GM12878 (cell line): ENCODE measurements at regions not wholly inside any gene's neighbourhood (a gene's known extent, or its start where the extent isn't known, plus 50 kb on each side); places are given as distances from the start of the nearest gene placed in this dataset.

Source experiments
- CTCF ChIP-seq, 3 experiments: IDR thresholded peaks in 2 of 3; conservative IDR thresholded peaks in 1 of 3; 2 replicates each; pipeline ENCODE4 v1.5.1; 2011; ENCODE audit warnings: low read depth in 3 of 3, low read length in 3 of 3, mild to moderate bottlenecking in 3 of 3, control low read depth in 2 of 3, moderate library complexity in 2 of 3, inconsistent platforms in 1 of 3, mixed read lengths in 1 of 3; ENCODE audit not compliant: control insufficient read depth in 2 of 3, insufficient read depth in 1 of 3; ENCODE audit errors: extremely low read depth in 1 of 3
- EZH2 ChIP-seq: IDR thresholded peaks from 2 replicates; pipeline ENCODE4 v1.6.1; 2012; ENCODE audit warnings: low read depth, mild to moderate bottlenecking, control low read depth, inconsistent platforms, low read length, borderline replicate concordance; ENCODE audit not compliant: control insufficient read depth
- GATAD2B ChIP-seq: fragments of 450-650 bp; conservative IDR thresholded peaks from 2 replicates; pipeline ENCODE4 v1.6.1; 2017; ENCODE audit warnings: low read depth, mild to moderate bottlenecking, moderate library complexity
- NFIC ChIP-seq: IDR thresholded peaks from 2 replicates; pipeline ENCODE4 v1.6.1; 2012; ENCODE audit warnings: low read depth, mild to moderate bottlenecking, inconsistent platforms, low read length, moderate library complexity
- PAX8 ChIP-seq: fragments of 450-650 bp; IDR thresholded peaks from 2 replicates; pipeline ENCODE4 v1.6.1; 2017; ENCODE audit warnings: mild to moderate bottlenecking, moderate library complexity
- POLR2A ChIP-seq: IDR thresholded peaks from 2 replicates; pipeline ENCODE4 v1.6.1; 2011; ENCODE audit warnings: low read depth, mild to moderate bottlenecking, low read length
- PRDM15 ChIP-seq: fragments of 450-650 bp; formaldehyde crosslinking; IDR thresholded peaks from 2 replicates; pipeline ENCODE4 v1.4.0; 2020; ENCODE audit warnings: mild to moderate bottlenecking, moderate library complexity
- SMC3 ChIP-seq: IDR thresholded peaks from 2 replicates; pipeline ENCODE4 v1.6.1; 2011; ENCODE audit warnings: low read length, improper control_type of control experiment, borderline replicate concordance
- SP1 ChIP-seq: IDR thresholded peaks from one replicate; pipeline ENCODE4 v1.6.1; 2011; ENCODE audit warnings: low read depth, low read length
- ZNF384 ChIP-seq: IDR thresholded peaks from 2 replicates; pipeline ENCODE4 v1.6.1; 2012; ENCODE audit warnings: low read depth, mild to moderate bottlenecking, low read length, improper control_type of control experiment, borderline replicate concordance
- ZNF622 ChIP-seq: fragments of 450-650 bp; IDR thresholded peaks from 2 replicates; pipeline ENCODE4 v1.6.1; 2017; ENCODE audit warnings: mild to moderate bottlenecking, inconsistent platforms
- TF ChIP-seq, protein P1 (sequence below): IDR thresholded peaks from 2 replicates; pipeline ENCODE4 v1.6.1; 2012; ENCODE audit warnings: low read length, inconsistent platforms

DNA sequence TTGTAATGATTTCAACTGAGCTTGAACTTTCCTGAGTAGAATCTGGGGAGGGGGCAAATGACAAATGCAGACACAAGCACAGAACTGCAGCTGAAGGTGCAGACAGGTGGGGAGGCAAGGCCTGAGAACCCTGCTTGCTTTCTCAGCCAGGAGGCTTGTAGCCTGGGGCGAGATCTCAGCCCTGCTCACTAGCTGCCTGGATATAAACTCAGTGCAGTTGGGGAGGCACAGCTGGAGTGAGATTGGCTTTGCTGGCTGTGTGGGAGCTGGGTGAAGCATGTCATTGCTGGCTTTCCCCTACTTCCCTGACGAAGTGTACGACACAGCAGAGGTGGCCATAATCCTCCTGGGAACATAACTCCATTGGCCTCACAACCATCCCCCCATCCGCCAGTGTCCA lies 55.5 kb upstream of the NEXMIF start:
- TF ChIP-seq ZNF384, result no peak
- TF ChIP-seq GATAD2B, result no peak
- TF ChIP-seq PAX8, result no peak
- TF ChIP-seq CTCF (IDR thresholded peaks at IDR 0.05 in 2 of 3, conservative IDR thresholded peaks at IDR 0.05 in 1 of 3; ENCODE audit: control insufficient read depth in 2 of 3, extremely low read depth in 1 of 3, insufficient read depth in 1 of 3, low read depth in 3 of 3, low read length in 3 of 3), result no peak
- TF ChIP-seq EZH2, result no peak
- TF ChIP-seq NFIC, result no peak
- no peak for TF ChIP-seq SMC3
- TF ChIP-seq, protein P1, sequence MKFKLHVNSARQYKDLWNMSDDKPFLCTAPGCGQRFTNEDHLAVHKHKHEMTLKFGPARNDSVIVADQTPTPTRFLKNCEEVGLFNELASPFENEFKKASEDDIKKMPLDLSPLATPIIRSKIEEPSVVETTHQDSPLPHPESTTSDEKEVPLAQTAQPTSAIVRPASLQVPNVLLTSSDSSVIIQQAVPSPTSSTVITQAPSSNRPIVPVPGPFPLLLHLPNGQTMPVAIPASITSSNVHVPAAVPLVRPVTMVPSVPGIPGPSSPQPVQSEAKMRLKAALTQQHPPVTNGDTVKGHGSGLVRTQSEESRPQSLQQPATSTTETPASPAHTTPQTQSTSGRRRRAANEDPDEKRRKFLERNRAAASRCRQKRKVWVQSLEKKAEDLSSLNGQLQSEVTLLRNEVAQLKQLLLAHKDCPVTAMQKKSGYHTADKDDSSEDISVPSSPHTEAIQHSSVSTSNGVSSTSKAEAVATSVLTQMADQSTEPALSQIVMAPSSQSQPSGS, result no peak
- no peak for TF ChIP-seq SP1
- no peak for TF ChIP-seq POLR2A
- no peak for TF ChIP-seq PRDM15
- no peak for TF ChIP-seq ZNF622
